ENCODE measurements at regions not wholly inside any gene's neighbourhood (a gene's known extent, or its start where the extent isn't known, plus 50 kb on each side); places are given as distances from the start of the nearest gene placed in this dataset.

DNA sequence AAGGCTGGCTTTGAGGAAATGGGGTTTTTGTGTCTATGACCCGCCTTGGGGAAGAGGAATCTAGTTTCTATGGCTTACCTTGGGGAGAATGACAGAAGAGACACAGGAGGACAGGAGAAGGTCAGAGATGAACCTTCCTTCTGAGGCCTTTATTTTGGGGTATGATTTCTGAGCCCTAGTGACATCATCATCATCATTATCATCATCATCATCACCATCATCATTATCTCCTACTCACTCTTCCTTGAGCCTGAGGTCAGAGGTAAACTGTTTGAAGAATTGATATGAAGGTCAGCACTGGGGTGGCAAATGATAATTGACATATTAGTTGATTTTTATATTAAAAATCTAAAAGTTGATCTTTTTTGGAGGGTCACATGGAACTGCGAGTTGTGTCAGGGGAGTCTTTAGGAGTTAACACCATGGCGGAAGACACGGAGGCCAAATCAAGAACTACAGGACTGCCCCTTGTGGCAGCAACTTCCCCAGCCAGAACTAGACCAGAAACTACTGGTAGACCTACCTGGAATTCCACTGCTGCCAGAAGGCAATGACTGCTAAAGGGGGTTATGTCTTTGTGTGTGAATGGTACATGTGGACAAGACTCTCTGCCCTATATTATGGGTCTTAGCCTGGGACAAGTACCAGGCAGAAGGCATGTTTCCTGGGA, 49.8 kb upstream of the WLS start:
- no peak overlapping the region for H3K27ac ChIP-seq
- intact Hi-C loops (cut with DNase I): no loop called here
- H3K27me3 ChIP-seq: no peaks in the 10 kb centered on the region
- H3K4me3 ChIP-seq: no peak overlapping the region
- no peaks in the 10 kb centered on the region for H3K36me3 ChIP-seq
- TF ChIP-seq POLR2A (IDR thresholded peaks at IDR 0.05) (no peak), POLR2AphosphoS5 (IDR thresholded peaks at IDR 0.05) (no peak), EP300 (IDR thresholded peaks at IDR 0.05) (no peak)
- TF ChIP-seq, protein P1, sequence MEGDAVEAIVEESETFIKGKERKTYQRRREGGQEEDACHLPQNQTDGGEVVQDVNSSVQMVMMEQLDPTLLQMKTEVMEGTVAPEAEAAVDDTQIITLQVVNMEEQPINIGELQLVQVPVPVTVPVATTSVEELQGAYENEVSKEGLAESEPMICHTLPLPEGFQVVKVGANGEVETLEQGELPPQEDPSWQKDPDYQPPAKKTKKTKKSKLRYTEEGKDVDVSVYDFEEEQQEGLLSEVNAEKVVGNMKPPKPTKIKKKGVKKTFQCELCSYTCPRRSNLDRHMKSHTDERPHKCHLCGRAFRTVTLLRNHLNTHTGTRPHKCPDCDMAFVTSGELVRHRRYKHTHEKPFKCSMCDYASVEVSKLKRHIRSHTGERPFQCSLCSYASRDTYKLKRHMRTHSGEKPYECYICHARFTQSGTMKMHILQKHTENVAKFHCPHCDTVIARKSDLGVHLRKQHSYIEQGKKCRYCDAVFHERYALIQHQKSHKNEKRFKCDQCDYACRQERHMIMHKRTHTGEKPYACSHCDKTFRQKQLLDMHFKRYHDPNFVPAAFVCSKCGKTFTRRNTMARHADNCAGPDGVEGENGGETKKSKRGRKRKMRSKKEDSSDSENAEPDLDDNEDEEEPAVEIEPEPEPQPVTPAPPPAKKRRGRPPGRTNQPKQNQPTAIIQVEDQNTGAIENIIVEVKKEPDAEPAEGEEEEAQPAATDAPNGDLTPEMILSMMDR (IDR thresholded peaks at IDR 0.05): no peak
- no peaks in the 10 kb centered on the region for H3K9me3 ChIP-seq
- 78 to 95% methylated on average over 4 of the region's 4 CpGs for WGBS, 2 donors
- DNase-seq: no peak
- H3K4me1 ChIP-seq: no peaks in the 10 kb centered on the region

Small RNAs in the stretch of these regions (small RNA-seq; reads per million reads assigned to genes)
- gene COX6B1P7: 0 reads per million in 3 donors

Data from sigmoid colon (tissue), 6 donors.